WTC11 (cell line): ENCODE measurements at regions not wholly inside any gene's neighbourhood (a gene's known extent, or its start where the extent isn't known, plus 50 kb on each side); places are given as distances from the start of the nearest gene placed in this dataset.

Experiments used
- ATAC-seq: fragments of 200-7000 bp; cut with Tn5 transposase; 2 replicates; pipeline ENCODE4 v1.10.0; 2021; ENCODE audit warnings: mild to moderate bottlenecking, moderate library complexity
- CTCF ChIA-PET: fragments of 300-600 bp; sonication (Branson Sonifier 250); formaldehyde crosslinking; loops from one replicate; lab custom pipeline; 2021; ENCODE audit warnings: antibody characterized with exemption; lab: Charles Lee
- POLR2A ChIA-PET: fragments of 350-600 bp; sonication (Branson Sonifier 250); formaldehyde crosslinking; loops from one replicate; lab custom pipeline; 2021; ENCODE audit warnings: antibody characterized with exemption; lab: Charles Lee
- DNase-seq: peaks from one replicate; pipeline ENCODE4 v3.0.0; 2021; ENCODE audit warnings: low spot score
- H3K27ac Mint-ChIP-seq: 2 replicates; pipeline ENCODE4 v1.8.0; 2021; ENCODE audit warnings: mixed read lengths
- H3K27me3 Mint-ChIP-seq: 2 replicates; pipeline ENCODE4 v1.8.0; 2021; ENCODE audit warnings: low read depth, mild to moderate bottlenecking, moderate library complexity, mixed read lengths
- H3K36me3 Mint-ChIP-seq: 2 replicates; pipeline ENCODE4 v1.8.0; 2021; ENCODE audit warnings: mixed read lengths
- H3K4me1 Mint-ChIP-seq: 2 replicates; pipeline ENCODE4 v1.8.0; 2022; ENCODE audit warnings: mixed read lengths
- H3K4me3 Mint-ChIP-seq: 2 replicates; pipeline ENCODE4 v1.8.0; 2021; ENCODE audit warnings: mild to moderate bottlenecking, moderate library complexity, mixed read lengths
- H3K9me3 Mint-ChIP-seq: 2 replicates; pipeline ENCODE4 v1.8.0; 2021; ENCODE audit warnings: mixed read lengths
- HMGA2 ChIP-seq: fragments of 250-450 bp; sonication (Bioruptor Pico); IDR thresholded peaks from 2 replicates; pipeline ENCODE4 v1.4.0; 2021; ENCODE audit warnings: mild to moderate bottlenecking, moderate library complexity
- OVOL2 ChIP-seq: fragments of 250-450 bp; sonication (Bioruptor Pico); IDR thresholded peaks from 2 replicates; pipeline ENCODE4 v1.9.0; 2021; ENCODE audit warnings: mild to moderate bottlenecking, borderline replicate concordance
- ZNF317 ChIP-seq: sonication (generic); formaldehyde crosslinking; IDR thresholded peaks from 2 replicates; pipeline ENCODE4 v1.8.1; 2023; ENCODE audit warnings: low read depth, mild to moderate bottlenecking, moderate library complexity, missing genetic modification reagents, borderline replicate concordance
- TF ChIP-seq, protein P1 (sequence below): fragments of 250-450 bp; sonication (Bioruptor Pico); IDR thresholded peaks from 2 replicates; pipeline ENCODE4 v1.9.0; 2021; ENCODE audit warnings: moderate library complexity, mild to moderate bottlenecking, inconsistent platforms, borderline replicate concordance
- TF ChIP-seq, protein P2 (sequence below): sonication (generic); formaldehyde crosslinking; IDR thresholded peaks from 2 replicates; pipeline ENCODE4 v1.8.0; 2022; ENCODE audit warnings: mild to moderate bottlenecking, missing genetic modification reagents
- TF ChIP-seq, protein P3 (sequence below): fragments of 200-600 bp; IDR thresholded peaks from 2 replicates; pipeline ENCODE4 v1.8.0; 2022; ENCODE audit warnings: antibody characterized with exemption
- TF ChIP-seq, protein P4 (sequence below): sonication (generic); formaldehyde crosslinking; IDR thresholded peaks from 2 replicates; pipeline ENCODE4 v1.8.0; 2023; ENCODE audit warnings: missing genetic modification reagents, mild to moderate bottlenecking, borderline replicate concordance
- TF ChIP-seq, protein P5 (sequence below): sonication (generic); formaldehyde crosslinking; IDR thresholded peaks from 2 replicates; pipeline ENCODE4 v1.8.0; 2023; ENCODE audit warnings: mild to moderate bottlenecking, missing genetic modification reagents
- TF ChIP-seq, protein P6 (sequence below): sonication (generic); formaldehyde crosslinking; conservative IDR thresholded peaks from 2 replicates; pipeline ENCODE4 v1.8.1; 2023; ENCODE audit warnings: mild to moderate bottlenecking, low read depth, missing genetic modification reagents, moderate library complexity

DNA sequence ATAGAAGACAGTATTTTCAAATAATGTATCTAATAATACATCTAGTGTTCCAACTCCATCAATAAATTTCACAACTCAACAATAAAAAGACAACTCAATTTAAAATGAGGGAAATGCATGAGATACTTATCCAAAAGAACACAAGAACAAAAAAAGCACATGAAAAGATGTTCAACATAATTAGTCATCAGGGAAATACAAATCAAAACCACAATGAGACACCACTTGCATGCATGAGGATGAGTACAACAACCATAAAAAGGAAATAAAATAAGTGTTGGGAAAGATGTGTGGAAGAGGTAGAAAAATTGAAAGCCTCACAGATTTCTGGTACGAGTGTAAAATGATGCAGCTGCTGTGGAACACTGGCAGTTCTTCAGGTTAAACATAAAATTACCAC, 111.6 kb upstream of the PTPRZ1 start:
- Mint-ChIP-seq H3K4me3 (no peak overlapping the region), H3K27me3 (no peaks in the 10 kb centered on the region), H3K4me1 (peaks cover 10% of the 10 kb centered on the region; the same call in 1 of the 2 replicates), H3K9me3 (peaks cover 7% of the 10 kb centered on the region)
- ATAC-seq (no peak), DNase-seq (no peak)
- TF ChIP-seq, protein P1, sequence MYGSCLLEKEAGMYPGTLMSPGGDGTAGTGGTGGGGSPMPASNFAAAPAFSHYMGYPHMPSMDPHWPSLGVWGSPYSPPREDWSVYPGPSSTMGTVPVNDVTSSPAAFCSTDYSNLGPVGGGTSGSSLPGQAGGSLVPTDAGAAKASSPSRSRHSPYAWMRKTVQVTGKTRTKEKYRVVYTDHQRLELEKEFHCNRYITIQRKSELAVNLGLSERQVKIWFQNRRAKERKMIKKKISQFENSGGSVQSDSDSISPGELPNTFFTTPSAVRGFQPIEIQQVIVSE (CRISPR knock-in tag), result no peak
- TF ChIP-seq OVOL2 (CRISPR knock-in tag), result no peak
- TF ChIP-seq, protein P2, sequence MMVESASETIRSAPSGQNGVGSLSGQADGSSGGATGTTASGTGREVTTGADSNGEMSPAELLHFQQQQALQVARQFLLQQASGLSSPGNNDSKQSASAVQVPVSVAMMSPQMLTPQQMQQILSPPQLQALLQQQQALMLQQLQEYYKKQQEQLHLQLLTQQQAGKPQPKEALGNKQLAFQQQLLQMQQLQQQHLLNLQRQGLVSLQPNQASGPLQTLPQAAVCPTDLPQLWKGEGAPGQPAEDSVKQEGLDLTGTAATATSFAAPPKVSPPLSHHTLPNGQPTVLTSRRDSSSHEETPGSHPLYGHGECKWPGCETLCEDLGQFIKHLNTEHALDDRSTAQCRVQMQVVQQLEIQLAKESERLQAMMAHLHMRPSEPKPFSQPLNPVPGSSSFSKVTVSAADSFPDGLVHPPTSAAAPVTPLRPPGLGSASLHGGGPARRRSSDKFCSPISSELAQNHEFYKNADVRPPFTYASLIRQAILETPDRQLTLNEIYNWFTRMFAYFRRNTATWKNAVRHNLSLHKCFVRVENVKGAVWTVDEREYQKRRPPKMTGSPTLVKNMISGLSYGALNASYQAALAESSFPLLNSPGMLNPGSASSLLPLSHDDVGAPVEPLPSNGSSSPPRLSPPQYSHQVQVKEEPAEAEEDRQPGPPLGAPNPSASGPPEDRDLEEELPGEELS (CRISPR knock-in tag), result no peak
- TF ChIP-seq, all 79 proteins: peak for 0
- peaks cover 3% of the 10 kb centered on the region; the same call in 1 of the 2 replicates for H3K36me3 Mint-ChIP-seq
- ChIA-PET CTCF (interaction anchor here (1.2 kb wide), 1 partner anchor 37 kb away, joined by 3 read pairs; no protein-coding TSS in a partner anchor), POLR2A (no interaction called here)
- H3K27ac Mint-ChIP-seq, result no peak overlapping the region

DNA sequence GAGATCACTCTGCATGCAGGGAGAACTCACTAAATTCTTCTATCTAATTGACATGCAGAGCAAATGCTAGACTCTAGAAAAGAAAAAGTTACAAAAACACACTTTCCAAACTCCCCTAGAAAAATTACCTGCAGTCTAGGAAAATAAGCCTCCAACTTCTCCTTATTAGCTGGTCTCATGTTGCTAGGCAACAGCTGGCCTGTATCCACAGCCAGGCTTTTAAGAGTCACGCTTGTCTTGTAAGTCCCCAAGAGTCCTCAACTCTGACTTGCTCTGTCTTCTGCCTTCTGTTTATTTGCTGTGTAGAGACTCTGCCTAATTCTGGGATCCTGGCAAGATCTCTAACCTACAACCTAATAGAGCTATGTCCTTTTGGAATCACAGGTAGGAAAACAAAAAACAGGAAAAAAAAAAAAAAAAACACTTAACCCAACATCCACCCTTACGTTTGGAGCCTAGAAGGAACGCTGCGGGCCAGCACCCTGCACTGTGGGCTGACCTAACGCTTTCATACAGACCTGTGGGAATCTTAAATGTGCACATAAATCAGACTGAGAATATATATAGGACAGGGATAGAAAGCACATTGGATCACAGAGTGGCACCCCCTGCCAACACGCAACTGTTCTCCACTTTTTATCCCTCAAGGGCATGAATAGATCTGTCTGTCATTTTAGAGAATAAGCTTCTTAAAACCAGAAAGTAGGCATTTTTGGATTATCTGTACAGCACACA, 117.0 kb upstream of the PTPRZ1 start:
- Mint-ChIP-seq H3K4me3 (no peak overlapping the region), H3K9me3 (no peaks in the 10 kb centered on the region), H3K36me3 (no peaks in the 10 kb centered on the region), H3K4me1 (peaks cover 19% of the 10 kb centered on the region), H3K27me3 (no peaks in the 10 kb centered on the region), H3K27ac (no peak overlapping the region)
- no peak for DNase-seq
- CTCF ChIA-PET, result interaction anchor here (0.6 to 1.7 kb wide), 3 partner anchors 216 to 426 kb away, joined by 3 to 13 read pairs (median 5); no protein-coding TSS in a partner anchor
- TF ChIP-seq, protein P2 (CRISPR knock-in tag), result no peak
- POLR2A ChIA-PET, result no interaction called here
- peak; percentile 78 for ATAC-seq

DNA sequence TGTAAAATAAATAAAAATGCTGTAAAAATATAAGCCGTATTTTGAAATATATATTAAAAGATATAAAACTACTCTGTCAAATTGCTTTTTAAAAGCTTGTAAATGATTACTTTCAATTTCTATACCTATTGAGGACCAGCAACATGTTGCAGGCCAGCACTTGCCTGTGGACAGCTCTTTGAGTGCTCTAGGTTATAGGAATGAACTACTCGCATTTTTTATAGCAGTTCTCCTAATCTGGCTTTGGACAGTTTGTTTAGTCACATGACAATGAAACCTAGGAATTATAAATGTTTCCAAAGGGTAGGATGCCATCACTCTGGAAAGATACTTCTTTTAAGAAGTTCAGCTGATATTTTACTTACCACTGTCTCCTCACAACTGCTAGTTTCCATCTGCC, 117.7 kb upstream of the PTPRZ1 start:
- Mint-ChIP-seq H3K36me3 (no peaks in the 10 kb centered on the region), H3K4me1 (peaks cover 21% of the 10 kb centered on the region), H3K9me3 (no peaks in the 10 kb centered on the region), H3K27ac (no peak overlapping the region), H3K4me3 (no peak overlapping the region), H3K27me3 (no peaks in the 10 kb centered on the region)
- ATAC-seq (no peak), DNase-seq (no peak)
- ChIA-PET POLR2A (interaction anchor here (0.5 kb wide), 1 partner anchor 179 kb away, joined by 4 read pairs; no protein-coding TSS in a partner anchor), CTCF (interaction anchor here (0.6 to 1.7 kb wide), 3 partner anchors 215 to 426 kb away, joined by 3 to 13 read pairs (median 5); no protein-coding TSS in a partner anchor)
- TF ChIP-seq HMGA2, result no peak; the same call in 1 of the 2 replicates
- TF ChIP-seq, protein P3, sequence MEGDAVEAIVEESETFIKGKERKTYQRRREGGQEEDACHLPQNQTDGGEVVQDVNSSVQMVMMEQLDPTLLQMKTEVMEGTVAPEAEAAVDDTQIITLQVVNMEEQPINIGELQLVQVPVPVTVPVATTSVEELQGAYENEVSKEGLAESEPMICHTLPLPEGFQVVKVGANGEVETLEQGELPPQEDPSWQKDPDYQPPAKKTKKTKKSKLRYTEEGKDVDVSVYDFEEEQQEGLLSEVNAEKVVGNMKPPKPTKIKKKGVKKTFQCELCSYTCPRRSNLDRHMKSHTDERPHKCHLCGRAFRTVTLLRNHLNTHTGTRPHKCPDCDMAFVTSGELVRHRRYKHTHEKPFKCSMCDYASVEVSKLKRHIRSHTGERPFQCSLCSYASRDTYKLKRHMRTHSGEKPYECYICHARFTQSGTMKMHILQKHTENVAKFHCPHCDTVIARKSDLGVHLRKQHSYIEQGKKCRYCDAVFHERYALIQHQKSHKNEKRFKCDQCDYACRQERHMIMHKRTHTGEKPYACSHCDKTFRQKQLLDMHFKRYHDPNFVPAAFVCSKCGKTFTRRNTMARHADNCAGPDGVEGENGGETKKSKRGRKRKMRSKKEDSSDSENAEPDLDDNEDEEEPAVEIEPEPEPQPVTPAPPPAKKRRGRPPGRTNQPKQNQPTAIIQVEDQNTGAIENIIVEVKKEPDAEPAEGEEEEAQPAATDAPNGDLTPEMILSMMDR, result no peak
- TF ChIP-seq, protein P4, sequence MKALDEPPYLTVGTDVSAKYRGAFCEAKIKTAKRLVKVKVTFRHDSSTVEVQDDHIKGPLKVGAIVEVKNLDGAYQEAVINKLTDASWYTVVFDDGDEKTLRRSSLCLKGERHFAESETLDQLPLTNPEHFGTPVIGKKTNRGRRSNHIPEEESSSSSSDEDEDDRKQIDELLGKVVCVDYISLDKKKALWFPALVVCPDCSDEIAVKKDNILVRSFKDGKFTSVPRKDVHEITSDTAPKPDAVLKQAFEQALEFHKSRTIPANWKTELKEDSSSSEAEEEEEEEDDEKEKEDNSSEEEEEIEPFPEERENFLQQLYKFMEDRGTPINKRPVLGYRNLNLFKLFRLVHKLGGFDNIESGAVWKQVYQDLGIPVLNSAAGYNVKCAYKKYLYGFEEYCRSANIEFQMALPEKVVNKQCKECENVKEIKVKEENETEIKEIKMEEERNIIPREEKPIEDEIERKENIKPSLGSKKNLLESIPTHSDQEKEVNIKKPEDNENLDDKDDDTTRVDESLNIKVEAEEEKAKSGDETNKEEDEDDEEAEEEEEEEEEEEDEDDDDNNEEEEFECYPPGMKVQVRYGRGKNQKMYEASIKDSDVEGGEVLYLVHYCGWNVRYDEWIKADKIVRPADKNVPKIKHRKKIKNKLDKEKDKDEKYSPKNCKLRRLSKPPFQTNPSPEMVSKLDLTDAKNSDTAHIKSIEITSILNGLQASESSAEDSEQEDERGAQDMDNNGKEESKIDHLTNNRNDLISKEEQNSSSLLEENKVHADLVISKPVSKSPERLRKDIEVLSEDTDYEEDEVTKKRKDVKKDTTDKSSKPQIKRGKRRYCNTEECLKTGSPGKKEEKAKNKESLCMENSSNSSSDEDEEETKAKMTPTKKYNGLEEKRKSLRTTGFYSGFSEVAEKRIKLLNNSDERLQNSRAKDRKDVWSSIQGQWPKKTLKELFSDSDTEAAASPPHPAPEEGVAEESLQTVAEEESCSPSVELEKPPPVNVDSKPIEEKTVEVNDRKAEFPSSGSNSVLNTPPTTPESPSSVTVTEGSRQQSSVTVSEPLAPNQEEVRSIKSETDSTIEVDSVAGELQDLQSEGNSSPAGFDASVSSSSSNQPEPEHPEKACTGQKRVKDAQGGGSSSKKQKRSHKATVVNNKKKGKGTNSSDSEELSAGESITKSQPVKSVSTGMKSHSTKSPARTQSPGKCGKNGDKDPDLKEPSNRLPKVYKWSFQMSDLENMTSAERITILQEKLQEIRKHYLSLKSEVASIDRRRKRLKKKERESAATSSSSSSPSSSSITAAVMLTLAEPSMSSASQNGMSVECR (CRISPR knock-in tag), result no peak
- no peak for TF ChIP-seq ZNF317 (CRISPR knock-in tag)
- TF ChIP-seq, protein P5, sequence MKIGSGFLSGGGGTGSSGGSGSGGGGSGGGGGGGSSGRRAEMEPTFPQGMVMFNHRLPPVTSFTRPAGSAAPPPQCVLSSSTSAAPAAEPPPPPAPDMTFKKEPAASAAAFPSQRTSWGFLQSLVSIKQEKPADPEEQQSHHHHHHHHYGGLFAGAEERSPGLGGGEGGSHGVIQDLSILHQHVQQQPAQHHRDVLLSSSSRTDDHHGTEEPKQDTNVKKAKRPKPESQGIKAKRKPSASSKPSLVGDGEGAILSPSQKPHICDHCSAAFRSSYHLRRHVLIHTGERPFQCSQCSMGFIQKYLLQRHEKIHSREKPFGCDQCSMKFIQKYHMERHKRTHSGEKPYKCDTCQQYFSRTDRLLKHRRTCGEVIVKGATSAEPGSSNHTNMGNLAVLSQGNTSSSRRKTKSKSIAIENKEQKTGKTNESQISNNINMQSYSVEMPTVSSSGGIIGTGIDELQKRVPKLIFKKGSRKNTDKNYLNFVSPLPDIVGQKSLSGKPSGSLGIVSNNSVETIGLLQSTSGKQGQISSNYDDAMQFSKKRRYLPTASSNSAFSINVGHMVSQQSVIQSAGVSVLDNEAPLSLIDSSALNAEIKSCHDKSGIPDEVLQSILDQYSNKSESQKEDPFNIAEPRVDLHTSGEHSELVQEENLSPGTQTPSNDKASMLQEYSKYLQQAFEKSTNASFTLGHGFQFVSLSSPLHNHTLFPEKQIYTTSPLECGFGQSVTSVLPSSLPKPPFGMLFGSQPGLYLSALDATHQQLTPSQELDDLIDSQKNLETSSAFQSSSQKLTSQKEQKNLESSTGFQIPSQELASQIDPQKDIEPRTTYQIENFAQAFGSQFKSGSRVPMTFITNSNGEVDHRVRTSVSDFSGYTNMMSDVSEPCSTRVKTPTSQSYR (CRISPR knock-in tag), result no peak
- TF ChIP-seq, protein P6, sequence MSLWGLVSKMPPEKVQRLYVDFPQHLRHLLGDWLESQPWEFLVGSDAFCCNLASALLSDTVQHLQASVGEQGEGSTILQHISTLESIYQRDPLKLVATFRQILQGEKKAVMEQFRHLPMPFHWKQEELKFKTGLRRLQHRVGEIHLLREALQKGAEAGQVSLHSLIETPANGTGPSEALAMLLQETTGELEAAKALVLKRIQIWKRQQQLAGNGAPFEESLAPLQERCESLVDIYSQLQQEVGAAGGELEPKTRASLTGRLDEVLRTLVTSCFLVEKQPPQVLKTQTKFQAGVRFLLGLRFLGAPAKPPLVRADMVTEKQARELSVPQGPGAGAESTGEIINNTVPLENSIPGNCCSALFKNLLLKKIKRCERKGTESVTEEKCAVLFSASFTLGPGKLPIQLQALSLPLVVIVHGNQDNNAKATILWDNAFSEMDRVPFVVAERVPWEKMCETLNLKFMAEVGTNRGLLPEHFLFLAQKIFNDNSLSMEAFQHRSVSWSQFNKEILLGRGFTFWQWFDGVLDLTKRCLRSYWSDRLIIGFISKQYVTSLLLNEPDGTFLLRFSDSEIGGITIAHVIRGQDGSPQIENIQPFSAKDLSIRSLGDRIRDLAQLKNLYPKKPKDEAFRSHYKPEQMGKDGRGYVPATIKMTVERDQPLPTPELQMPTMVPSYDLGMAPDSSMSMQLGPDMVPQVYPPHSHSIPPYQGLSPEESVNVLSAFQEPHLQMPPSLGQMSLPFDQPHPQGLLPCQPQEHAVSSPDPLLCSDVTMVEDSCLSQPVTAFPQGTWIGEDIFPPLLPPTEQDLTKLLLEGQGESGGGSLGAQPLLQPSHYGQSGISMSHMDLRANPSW, result no peak
